ENCODE measurements at regions not wholly inside any gene's neighbourhood (a gene's known extent, or its start where the extent isn't known, plus 50 kb on each side); places are given as distances from the start of the nearest gene placed in this dataset.

- Histone ChIP-seq H3K27me3 (no peaks in the 10 kb centered on the region), H3K4me1 (ENCODE audit: insufficient read depth) (no peaks in the 10 kb centered on the region), H3K4me3 (no peak overlapping the region), H3K27ac (no peak overlapping the region), H3K9me3 (peaks cover 0 to 4% of the 10 kb centered on the region in 2 donors), H3K36me3 (no peaks in the 10 kb centered on the region)
- TF ChIP-seq EP300 (IDR thresholded peaks at IDR 0.05), result no peak
- no peak for TF ChIP-seq POLR2A (IDR thresholded peaks at IDR 0.05)
- TF ChIP-seq CTCF (IDR thresholded peaks at IDR 0.05), result no peak
- 81 to 90% (median 83%) methylated on average over 12 of the region's 12 CpGs for WGBS, 3 donors
- intact Hi-C loops (cut with DNase I), result no loop called here
- DNase-seq, result no peak
Observed at GRCh38 chr22:49186762-49187161, 640.9 kb downstream of the BRD1 start.

- peaks cover 0 to 4% of the 10 kb centered on the region in 2 donors for H3K9me3 ChIP-seq
- no peak overlapping the region for H3K4me3 ChIP-seq
- no peaks in the 10 kb centered on the region for H3K27me3 ChIP-seq
- intact Hi-C loops (cut with DNase I), result no loop called here
- TF ChIP-seq CTCF (IDR thresholded peaks at IDR 0.05) (no peak), EP300 (IDR thresholded peaks at IDR 0.05) (no peak), POLR2A (IDR thresholded peaks at IDR 0.05) (no peak)
- H3K27ac ChIP-seq, result no peak overlapping the region
- DNase-seq, result no peak
- WGBS, 3 donors, result 90 to 100% (median 96%) methylated on average over 1 of the region's 1 CpG
- H3K4me1 ChIP-seq (ENCODE audit: insufficient read depth), result no peaks in the 10 kb centered on the region
- no peaks in the 10 kb centered on the region for H3K36me3 ChIP-seq
Observed at GRCh38 chr22:49186293-49186692, 641.4 kb downstream of the BRD1 start.

- Histone ChIP-seq H3K4me1 (ENCODE audit: insufficient read depth) (no peaks in the 10 kb centered on the region), H3K9me3 (peaks cover 0 to 4% of the 10 kb centered on the region in 2 donors), H3K4me3 (no peak overlapping the region), H3K36me3 (no peaks in the 10 kb centered on the region), H3K27me3 (no peaks in the 10 kb centered on the region), H3K27ac (no peak overlapping the region)
- intact Hi-C loops (cut with DNase I), result no loop called here
- DNase-seq, result no peak
- 73 to 80% (median 77%) methylated on average over 4 of the region's 4 CpGs for WGBS, 3 donors
- no peak for TF ChIP-seq EP300 (IDR thresholded peaks at IDR 0.05)
- no peak for TF ChIP-seq CTCF (IDR thresholded peaks at IDR 0.05)
- no peak for TF ChIP-seq POLR2A (IDR thresholded peaks at IDR 0.05)
Observed at GRCh38 chr22:49185312-49185969, 642.2 kb downstream of the BRD1 start.

GRCh38 chr22:49184736-49185135 is 642.9 kb downstream of the BRD1 start:
- WGBS, 3 donors, result 82 to 86% (median 84%) methylated on average over 15 of the region's 15 CpGs
- Histone ChIP-seq H3K36me3 (no peaks in the 10 kb centered on the region), H3K9me3 (peaks cover 0 to 4% of the 10 kb centered on the region in 2 donors), H3K27me3 (no peaks in the 10 kb centered on the region), H3K27ac (no peak overlapping the region), H3K4me1 (ENCODE audit: insufficient read depth) (no peaks in the 10 kb centered on the region), H3K4me3 (no peak overlapping the region)
- no peak for DNase-seq
- intact Hi-C loops (cut with DNase I), result no loop called here
- TF ChIP-seq EP300 (IDR thresholded peaks at IDR 0.05) (no peak), CTCF (IDR thresholded peaks at IDR 0.05) (no peak), POLR2A (IDR thresholded peaks at IDR 0.05) (no peak)
